LoVo (cell line): ENCODE measurements at regions not wholly inside any gene's neighbourhood (a gene's known extent, or its start where the extent isn't known, plus 50 kb on each side); places are given as distances from the start of the nearest gene placed in this dataset.

Experiments
- DNase-seq: peaks from one replicate; pipeline ENCODE4 v3.0.0-alpha.2; 2016; ENCODE audit warnings: low spot score

GRCh38 chr3:72301779-72302178 is 516.8 kb upstream of the PROK2 start:
- no peak for DNase-seq

DNA sequence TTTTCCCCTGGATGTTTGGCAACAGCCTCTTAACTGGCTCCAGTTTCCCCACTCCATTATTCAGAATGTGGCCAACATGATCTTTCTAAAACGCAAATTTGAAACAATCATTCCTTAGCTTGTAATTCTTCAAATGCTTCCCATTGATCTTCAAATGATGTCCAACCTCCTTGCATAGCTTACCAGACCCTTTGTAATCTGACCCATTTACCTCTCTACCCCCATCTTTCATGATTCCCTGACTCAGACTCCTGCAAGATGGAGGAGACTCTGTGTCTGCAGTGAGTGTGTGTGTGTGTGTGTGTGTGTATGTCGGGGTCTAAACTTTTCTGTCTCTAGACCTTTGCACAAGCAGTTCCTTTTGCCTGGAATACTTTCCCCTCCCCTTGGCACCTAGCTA is 515.7 kb upstream of the PROK2 start:
- DNase-seq, result no peak

GRCh38 chr3:72299823-72300222 is 514.9 kb upstream of the PROK2 start:
- no peak for DNase-seq

GRCh38 chr3:72299321-72299802 is 514.4 kb upstream of the PROK2 start:
- DNase-seq, result no peak

- DNase-seq, result no peak
Measured at GRCh38 chr3:72298201-72299152, 513.5 kb upstream of the PROK2 start.

DNA sequence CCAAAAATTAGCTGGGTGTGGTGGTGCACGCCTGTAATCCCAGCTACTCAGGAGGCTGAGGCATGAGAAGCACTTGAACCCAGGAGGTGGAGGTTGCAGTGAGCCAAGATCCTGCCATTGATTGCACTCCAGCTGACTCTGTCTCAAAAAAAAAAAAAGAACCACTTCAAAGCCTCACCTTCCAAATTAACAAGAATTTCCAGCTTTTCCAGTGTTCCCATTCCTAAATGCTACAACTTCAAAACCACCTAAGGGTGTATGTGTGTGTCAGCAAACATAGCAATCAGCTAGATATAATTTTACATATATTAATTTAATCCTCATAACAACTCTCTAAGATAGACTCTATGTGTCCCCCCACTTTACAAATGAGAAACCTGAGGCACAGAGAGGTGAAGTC is 512.5 kb upstream of the PROK2 start:
- DNase-seq, result no peak

- DNase-seq, result no peak
Measured at GRCh38 chr3:72296477-72297111, 511.6 kb upstream of the PROK2 start.

DNA sequence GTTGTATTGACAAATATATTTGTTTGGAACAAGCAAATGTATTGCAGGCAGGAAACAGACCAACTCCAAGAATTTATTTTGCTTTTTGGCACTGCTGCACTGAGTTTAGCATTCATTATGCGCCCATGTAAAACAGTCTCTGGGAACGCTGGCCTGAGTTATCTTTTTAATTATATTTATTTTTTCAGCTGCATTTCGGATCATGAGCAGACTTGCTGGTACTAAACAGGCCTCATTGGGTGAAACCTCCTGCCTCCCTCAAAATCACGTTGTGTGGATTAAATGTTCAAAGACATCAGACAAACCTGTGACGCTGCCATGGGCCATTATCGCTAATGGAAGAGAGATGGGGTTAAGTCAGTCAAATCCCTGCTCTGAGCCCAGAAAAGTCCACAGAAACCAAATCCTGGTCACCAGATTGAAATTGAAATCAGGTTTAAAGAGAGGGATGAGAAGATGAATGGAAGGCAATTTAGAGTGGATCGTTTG is 511.1 kb upstream of the PROK2 start:
- DNase-seq, result no peak

- DNase-seq, result no peak
Measured at GRCh38 chr3:72295276-72295961, 510.5 kb upstream of the PROK2 start.

DNA sequence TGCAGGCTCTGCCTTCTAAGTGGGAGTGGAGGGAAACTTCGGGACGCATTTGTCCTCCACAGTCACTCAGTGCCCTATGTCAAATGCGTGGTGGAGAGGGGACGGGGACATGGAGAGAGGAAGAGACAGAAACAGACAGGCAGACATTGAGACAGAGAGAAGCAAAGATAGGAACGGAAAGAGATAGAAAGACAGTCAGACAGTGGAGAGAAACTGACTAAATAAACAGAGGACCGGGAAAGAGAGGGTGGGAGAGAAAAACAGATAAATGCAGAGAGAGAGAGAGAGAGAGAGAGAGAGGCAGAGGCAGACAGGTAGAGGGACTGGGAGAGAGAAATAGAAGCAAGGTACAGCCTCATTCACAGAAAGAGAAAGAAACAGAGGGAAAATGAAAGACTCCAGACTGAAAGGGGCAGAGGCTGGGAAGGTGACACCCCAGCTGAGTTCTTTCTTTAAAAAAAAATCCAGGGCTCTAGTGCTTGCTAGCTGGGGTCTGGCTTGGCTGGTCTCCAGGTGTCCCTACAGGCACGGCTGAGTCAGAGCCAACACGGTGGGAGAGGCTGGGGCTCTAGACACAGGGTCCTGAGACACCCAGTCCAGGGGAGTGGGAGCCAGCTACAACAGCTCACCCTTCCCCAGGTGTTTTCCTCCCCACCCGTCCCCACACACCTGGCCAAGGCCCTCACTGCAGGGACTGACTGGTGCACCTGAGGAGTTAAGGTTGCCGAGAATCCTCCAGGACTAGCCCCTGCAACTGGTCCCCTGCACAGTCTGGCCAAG is 506.1 kb upstream of the PROK2 start:
- DNase-seq, result no peak

- DNase-seq, result no peak
Measured at GRCh38 chr3:72289692-72290071, 504.7 kb upstream of the PROK2 start.

- DNase-seq, result no peak
Measured at GRCh38 chr3:72288955-72289691, 504.2 kb upstream of the PROK2 start.

DNA sequence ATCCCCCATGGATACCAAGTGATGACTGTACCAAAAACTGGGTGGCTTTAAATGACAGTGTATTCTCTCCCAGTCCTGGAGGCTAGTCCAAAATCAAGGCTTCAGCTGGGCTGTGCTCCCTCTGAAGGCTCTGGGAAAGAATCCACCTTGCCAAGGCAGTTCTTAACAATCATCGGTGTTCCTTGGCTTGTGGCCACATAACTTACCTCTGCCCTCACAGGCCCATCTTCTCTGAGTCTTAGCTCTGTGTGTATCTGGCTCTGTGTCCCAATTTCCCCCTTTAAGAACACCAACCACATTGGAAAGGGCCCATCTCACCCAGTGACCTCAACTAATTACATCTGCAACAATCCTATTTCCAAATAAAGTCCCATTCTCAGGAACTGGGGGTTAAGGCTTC is 503.0 kb upstream of the PROK2 start:
- DNase-seq, result no peak

DNA sequence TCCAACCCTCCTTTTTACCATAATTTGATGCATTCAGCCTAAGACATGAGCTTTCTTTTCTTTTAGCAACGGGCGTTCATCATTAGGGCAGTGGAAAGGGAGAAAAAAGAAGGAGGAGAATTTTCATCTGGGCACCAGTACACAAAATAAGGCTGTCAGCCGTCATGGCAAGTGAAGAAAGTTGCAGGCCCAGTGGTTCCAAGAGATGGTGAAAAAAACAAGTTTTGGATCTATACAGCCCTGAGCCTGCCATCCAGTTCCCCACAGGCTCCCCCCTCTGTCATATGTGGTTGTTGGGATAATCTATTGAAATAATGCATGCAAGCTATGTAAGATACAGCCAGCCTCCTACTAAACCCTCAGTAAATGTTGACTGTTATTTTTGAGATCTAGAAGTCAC is 500.6 kb upstream of the PROK2 start:
- no peak for DNase-seq

- no peak for DNase-seq
Measured at GRCh38 chr3:72284471-72284870, 499.5 kb upstream of the PROK2 start.

GRCh38 chr3:72282918-72283317 is 498.0 kb upstream of the PROK2 start:
- no peak for DNase-seq

- no peak for DNase-seq
Measured at GRCh38 chr3:72281551-72281950, 496.6 kb upstream of the PROK2 start.

DNA sequence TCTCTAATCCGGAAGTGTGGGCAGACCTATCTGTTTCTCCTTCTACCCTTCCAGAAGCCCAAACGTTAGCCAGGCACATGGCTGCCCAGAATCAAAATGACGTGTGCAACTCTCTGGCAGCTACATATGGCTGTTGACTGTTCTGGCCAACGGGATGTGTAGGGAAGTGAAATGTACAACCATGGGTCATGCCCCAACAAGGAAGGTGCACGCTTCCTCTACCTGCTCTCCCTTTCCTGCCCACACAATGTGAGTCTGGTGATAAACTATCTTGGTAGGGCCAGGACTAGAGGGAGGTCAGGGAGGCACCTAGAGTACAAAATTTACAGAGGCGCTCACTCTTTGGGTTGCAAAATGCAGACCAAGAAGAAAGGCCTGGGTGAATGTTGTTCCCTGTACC is 495.9 kb upstream of the PROK2 start:
- no peak for DNase-seq

- DNase-seq, result no peak
Measured at GRCh38 chr3:72279631-72280041, 494.7 kb upstream of the PROK2 start.

DNA sequence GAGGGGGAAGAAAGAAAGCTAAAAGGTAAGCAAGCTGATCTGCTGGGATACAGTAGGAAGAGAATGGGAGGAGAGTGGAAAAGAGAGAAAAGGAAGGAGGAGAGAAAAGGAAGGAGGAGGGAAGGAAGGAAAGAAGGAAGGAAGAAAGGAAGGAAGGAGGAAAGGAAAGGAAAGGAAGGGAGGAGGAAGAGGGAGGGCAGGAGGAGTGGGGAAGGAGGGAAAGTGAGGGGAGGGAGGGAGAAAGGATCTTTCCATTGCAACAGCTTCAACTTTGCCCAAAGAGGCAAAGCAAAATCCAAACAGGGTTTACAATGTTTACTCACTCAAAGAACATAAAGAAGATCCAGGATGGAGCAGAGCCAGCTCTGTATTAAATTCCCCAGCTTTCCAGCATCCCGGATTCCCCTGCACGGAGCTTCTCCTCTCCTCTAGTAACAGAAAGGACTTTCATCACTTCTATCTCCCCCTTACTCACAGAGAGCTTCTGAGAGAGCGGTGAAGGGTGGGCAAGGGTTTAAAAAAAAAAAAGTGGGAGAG is 494.2 kb upstream of the PROK2 start:
- DNase-seq, result no peak
